Effector memory CD4-positive, alpha-beta T cell (primary cell): ENCODE measurements at regions not wholly inside any gene's neighbourhood (a gene's known extent, or its start where the extent isn't known, plus 50 kb on each side); places are given as distances from the start of the nearest gene placed in this dataset.

Experiments used
- DNase-seq, 3 donors: peaks; one replicate each; pipeline ENCODE4 v3.0.0-alpha.2; 2020
- H3K27ac ChIP-seq: 2 replicates; pipeline ENCODE4 v1.7.0; 2013; ENCODE audit warnings: mild to moderate bottlenecking, low read length, moderate library complexity; ENCODE audit not compliant: insufficient read depth, poor library complexity, severe bottlenecking
- H3K27me3 ChIP-seq: replicated peaks from 2 replicates; pipeline ENCODE4 v1.7.0; 2013; ENCODE audit warnings: mild to moderate bottlenecking, low read length; ENCODE audit not compliant: insufficient read depth, control insufficient read depth, poor library complexity, severe bottlenecking
- H3K36me3 ChIP-seq: 2 replicates; pipeline ENCODE4 v1.7.0; 2013; ENCODE audit warnings: mild to moderate bottlenecking, low read length, moderate library complexity; ENCODE audit not compliant: control insufficient read depth, insufficient read depth
- H3K4me1 ChIP-seq: 2 replicates; pipeline ENCODE4 v1.7.0; 2013; ENCODE audit warnings: low read length, mild to moderate bottlenecking; ENCODE audit not compliant: control insufficient read depth, insufficient read depth, poor library complexity, severe bottlenecking
- H3K4me3 ChIP-seq: 2 replicates; pipeline ENCODE4 v1.7.0; 2013; ENCODE audit warnings: low read length, low read depth, mild to moderate bottlenecking; ENCODE audit not compliant: insufficient read depth, poor library complexity, severe bottlenecking
- H3K9me3 ChIP-seq: 2 replicates; pipeline ENCODE4 v1.7.0; 2013; ENCODE audit warnings: mild to moderate bottlenecking, low read length, moderate library complexity; ENCODE audit not compliant: control insufficient read depth

DNA sequence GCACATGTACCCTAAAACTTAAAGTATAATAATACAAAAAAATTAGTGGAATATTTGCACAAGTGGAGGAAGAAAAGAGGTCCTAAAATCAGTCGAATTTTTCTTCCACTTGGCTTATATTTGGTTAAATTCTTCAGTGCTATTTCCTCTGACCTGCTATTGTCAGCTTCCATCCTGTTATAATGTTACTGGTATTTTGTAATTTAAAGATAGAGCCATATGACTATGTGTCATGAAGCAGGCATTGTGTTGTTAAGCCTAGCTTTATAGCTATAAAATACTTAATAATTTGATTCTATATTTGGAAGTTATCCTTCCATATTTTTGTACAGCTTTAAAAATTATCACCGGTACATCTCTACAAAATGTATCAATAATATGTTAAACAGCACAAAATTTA, 455.9 kb upstream of the MARCKS start:
- H3K36me3 ChIP-seq = no peaks in the 10 kb centered on the region
- DNase-seq = no peak
- H3K4me1 ChIP-seq = no peaks in the 10 kb centered on the region
- no peak overlapping the region for H3K4me3 ChIP-seq
- H3K9me3 ChIP-seq = no peaks in the 10 kb centered on the region
- no peak overlapping the region for H3K27ac ChIP-seq
- no peaks in the 10 kb centered on the region for H3K27me3 ChIP-seq

DNA sequence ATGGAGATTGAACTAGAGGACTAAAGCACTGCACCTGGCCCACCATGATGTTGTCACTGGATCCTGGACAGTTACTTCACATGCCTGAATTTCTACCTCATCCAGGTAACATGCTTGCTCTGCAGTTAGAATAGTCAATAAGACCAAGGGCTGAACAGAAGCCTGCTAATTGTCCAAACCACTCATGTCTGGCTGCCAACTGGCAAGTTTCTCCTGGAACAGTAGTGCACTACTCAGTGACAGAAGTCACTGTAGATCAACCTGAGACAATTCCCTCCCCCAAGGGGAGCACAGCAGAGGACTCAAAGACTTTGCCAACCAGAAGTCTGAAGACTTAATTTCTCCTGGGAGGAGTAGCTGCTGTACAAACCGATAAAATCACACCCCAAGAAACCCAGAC, 454.6 kb upstream of the MARCKS start:
- Histone ChIP-seq H3K27me3 (no peaks in the 10 kb centered on the region), H3K4me1 (no peaks in the 10 kb centered on the region), H3K9me3 (no peaks in the 10 kb centered on the region), H3K27ac (no peak overlapping the region), H3K4me3 (no peak overlapping the region), H3K36me3 (no peaks in the 10 kb centered on the region)
- no peak for DNase-seq

DNA sequence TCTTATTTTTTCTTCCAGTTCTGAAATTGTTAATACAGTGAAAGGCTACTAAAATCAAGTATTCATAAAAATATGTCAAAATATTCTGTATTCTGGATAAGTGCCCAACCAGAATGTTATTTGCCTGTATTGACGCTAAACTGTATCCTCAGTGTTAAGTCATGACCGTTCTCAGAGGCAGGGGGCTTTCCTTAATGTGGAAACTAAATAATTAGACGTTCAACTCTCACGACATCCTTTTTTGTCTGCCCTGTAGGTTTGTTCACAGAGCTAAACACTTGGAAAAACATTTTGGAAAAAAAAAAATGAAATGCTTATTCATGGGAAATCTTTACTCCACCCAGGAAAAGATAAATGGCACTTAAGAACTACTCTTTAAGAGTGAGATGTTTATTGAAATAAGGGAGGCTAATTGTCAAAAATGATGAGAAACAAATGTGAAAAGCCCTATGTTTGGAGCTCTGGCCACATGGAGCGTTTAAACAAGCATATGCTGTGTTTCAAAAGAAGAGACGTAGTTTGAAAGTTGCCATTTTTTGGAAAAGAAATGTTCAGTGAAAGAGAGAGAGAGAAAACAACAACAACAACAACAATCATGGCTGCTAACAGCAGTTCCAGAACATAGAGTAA, 453.1 kb upstream of the MARCKS start:
- DNase-seq = no peak
- Histone ChIP-seq H3K36me3 (no peaks in the 10 kb centered on the region), H3K4me3 (no peak overlapping the region), H3K27me3 (no peaks in the 10 kb centered on the region), H3K9me3 (no peaks in the 10 kb centered on the region), H3K27ac (no peak overlapping the region), H3K4me1 (no peaks in the 10 kb centered on the region)

DNA sequence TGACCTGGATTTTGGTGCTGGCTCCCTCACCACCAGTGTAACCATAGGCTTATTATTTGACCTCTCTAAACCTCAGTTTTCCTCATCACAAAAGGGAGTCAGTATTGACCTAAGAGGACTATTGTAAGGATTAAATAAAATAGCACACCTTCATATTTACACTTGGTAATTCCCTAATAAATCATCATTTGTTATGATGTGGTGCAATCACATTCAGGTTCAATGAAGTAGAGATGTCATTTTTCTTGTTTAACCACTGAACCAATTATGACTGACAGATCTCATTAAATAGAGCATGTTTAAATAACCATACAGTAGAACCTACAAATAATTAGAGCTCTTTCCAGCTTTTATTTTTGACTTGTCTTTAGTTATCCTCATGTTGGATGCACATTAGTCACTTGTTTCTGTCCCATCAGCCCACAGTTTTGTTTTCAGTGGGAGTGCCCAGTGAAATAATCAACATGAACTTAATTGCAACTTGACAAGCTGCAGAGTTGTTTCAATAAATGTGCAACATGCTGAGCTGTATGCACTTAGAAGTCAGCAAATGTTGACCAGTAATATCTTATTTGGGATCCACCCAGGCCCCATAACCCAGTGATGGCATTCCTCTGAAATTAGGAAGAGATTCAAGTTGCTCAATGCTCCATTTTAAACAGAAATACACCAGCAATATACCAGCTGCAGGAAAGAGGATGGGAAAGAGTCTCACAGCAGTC, 451.7 kb upstream of the MARCKS start:
- Histone ChIP-seq H3K36me3 (no peaks in the 10 kb centered on the region), H3K27ac (no peak overlapping the region), H3K27me3 (no peaks in the 10 kb centered on the region), H3K4me3 (no peak overlapping the region), H3K4me1 (no peaks in the 10 kb centered on the region), H3K9me3 (no peaks in the 10 kb centered on the region)
- DNase-seq = no peak

DNA sequence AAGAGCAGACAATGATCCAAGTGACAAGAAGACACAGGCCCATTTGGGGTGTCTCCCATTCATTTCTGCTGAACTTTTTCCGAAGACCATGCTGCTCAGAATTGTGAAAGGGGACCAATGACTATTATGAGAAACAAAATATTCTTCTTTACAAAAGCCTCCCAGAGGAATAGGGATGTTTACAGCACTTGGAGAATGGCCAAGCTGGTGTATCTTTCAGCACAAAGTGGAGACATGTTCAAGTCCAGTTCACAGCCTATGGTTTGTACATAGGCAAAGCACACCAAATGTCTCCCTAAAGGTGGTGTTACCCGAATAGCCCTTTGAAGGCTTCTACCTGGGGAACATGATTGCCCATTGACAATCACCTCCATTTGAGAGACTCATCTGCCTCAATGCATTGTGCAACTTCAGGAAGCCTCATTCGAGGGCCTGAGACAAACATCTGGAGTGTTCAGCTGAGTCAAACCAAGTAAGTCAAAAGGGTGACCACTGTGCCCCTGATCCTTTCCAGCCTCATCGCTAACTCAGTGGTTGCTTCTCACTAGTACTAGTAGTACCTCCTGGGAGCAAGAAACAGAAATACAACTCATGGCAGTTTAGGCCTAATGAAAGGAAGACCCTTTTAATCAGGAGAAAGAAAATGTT, 451.0 kb upstream of the MARCKS start:
- Histone ChIP-seq H3K36me3 (no peaks in the 10 kb centered on the region), H3K4me1 (no peaks in the 10 kb centered on the region)
- DNase-seq = no peak

DNA sequence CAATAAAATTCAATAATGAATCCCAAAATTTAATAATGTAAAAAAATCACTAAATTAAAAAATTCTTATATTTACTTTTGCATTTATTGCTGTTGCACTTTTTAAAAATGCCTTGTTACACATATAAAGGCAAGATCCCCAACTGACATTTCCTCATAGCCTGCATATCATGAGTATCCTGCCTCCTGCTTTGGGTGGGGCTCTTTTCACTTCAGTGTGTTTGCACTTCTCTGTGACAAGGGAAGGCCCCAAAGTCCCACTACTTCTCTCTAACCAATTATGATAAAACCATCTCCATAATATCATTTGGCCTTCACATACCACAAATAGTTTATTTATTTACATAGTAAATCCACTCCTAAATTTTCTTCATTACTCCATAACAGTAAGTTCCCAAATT, 446.1 kb upstream of the MARCKS start:
- Histone ChIP-seq H3K9me3 (no peaks in the 10 kb centered on the region), H3K27ac (no peak overlapping the region)
- DNase-seq = no peak

More for the DNA sequence above, 451.0 kb upstream of the MARCKS start:
- H3K27ac ChIP-seq = no peak overlapping the region
- no peak overlapping the region for H3K4me3 ChIP-seq
- no peaks in the 10 kb centered on the region for H3K9me3 ChIP-seq
- H3K27me3 ChIP-seq = no peaks in the 10 kb centered on the region

DNA sequence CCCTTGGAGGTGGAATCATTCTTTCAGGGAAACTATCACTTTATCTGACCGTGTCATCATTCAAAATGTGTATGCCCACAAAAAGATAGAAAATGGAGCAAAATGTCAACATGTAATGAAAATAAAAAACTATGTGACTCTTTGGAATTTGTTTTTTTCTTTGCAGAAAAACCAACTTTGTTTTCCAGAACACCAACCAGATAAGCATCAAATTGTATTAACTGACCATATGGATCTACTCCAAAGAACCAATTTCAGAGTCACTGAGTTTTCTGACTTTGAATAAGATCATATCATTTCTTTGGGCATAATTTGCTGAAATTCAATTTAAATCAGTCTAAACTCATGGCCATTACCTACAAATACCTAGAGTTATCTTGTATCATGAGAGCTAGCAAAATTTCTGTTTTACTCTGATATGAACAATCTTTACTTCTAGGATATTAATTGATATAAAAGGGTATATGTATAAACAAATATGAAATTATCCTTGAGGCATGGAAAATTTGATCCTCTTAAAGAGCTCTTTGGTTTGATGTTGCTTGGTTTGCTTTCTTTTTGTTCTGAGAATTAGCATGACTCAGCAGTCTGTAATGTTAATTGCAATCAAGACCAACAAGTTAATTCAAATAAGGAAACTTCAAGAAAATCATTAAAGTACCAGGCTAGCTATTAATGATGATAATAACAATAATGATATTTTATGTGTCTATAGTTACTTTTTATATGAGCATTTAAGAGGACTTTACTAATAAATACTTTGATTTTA, 444.4 kb upstream of the MARCKS start:
- Histone ChIP-seq H3K27ac (no peak overlapping the region), H3K9me3 (no peaks in the 10 kb centered on the region)
- no peak for DNase-seq

More for the DNA sequence above, 446.1 kb upstream of the MARCKS start:
- Histone ChIP-seq H3K36me3 (no peaks in the 10 kb centered on the region), H3K4me3 (no peak overlapping the region), H3K27me3 (no peaks in the 10 kb centered on the region), H3K4me1 (no peaks in the 10 kb centered on the region)

GRCh38 chr6:113414511-113414910, 442.6 kb upstream of the MARCKS start:
- Histone ChIP-seq H3K27me3 (no peaks in the 10 kb centered on the region), H3K4me1 (no peaks in the 10 kb centered on the region), H3K4me3 (no peak overlapping the region), H3K27ac (no peak overlapping the region), H3K36me3 (no peaks in the 10 kb centered on the region), H3K9me3 (no peaks in the 10 kb centered on the region)
- DNase-seq = no peak

More for the DNA sequence above, 444.4 kb upstream of the MARCKS start:
- no peaks in the 10 kb centered on the region for H3K27me3 ChIP-seq
- H3K4me1 ChIP-seq = no peaks in the 10 kb centered on the region
- H3K4me3 ChIP-seq = no peak overlapping the region
- no peaks in the 10 kb centered on the region for H3K36me3 ChIP-seq

DNA sequence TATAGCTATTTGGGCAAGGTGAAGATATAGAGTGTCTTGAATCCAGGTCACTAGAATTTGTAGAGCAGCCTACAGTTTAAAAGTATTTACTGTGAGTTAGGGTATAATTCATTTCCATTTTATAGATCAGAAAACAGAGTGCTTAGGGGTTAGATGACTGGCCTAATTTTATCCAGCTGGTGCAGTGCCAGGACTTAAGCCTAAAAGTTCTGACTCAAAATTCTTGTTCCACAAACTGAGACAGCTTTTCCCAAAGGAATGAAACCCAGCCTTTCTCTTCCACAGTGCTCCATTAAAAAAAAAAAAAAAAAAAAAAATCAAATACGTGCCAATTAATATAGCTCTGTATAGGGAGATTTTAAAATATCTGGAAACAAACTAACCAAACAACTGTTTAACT, 441.0 kb upstream of the MARCKS start:
- H3K27ac ChIP-seq = no peak overlapping the region
- H3K36me3 ChIP-seq = no peaks in the 10 kb centered on the region
- H3K4me3 ChIP-seq = no peak overlapping the region
- H3K9me3 ChIP-seq = no peaks in the 10 kb centered on the region
- H3K27me3 ChIP-seq = no peaks in the 10 kb centered on the region
- H3K4me1 ChIP-seq = no peaks in the 10 kb centered on the region
- no peak for DNase-seq
